GM12865 (cell line): ENCODE measurements at regions not wholly inside any gene's neighbourhood (a gene's known extent, or its start where the extent isn't known, plus 50 kb on each side); places are given as distances from the start of the nearest gene placed in this dataset.

Experiments used
- DNase-seq: peaks from one replicate; pipeline ENCODE4 v3.0.0; 2010; ENCODE audit warnings: low read depth
- H3K4me3 ChIP-seq: 2 replicates; pipeline ENCODE4 v1.5.1; 2011; ENCODE audit warnings: mild to moderate bottlenecking, low read depth, low read length, control low read depth
- CTCF ChIP-seq: IDR thresholded peaks from 2 replicates; pipeline ENCODE4 v1.5.1; 2011; ENCODE audit warnings: low read length, control low read depth, low read depth, inconsistent platforms; ENCODE audit not compliant: insufficient read depth; ENCODE audit errors: missing control alignments

GRCh38 chr6:100116411-100117194, 122.6 kb upstream of the MCHR2 start:
- TF ChIP-seq CTCF: peak; percentile 47
- peak; percentile 71 for DNase-seq
- no peak overlapping the region for H3K4me3 ChIP-seq

- DNase-seq: no peak
- no peak for TF ChIP-seq CTCF
Measured at GRCh38 chr6:100115407-100116101, 121.5 kb upstream of the MCHR2 start.

GRCh38 chr6:100112855-100113508, 119.0 kb upstream of the MCHR2 start:
- no peak for DNase-seq
- H3K4me3 ChIP-seq: no peak overlapping the region

More at GRCh38 chr6:100115407-100116101, 121.5 kb upstream of the MCHR2 start:
- H3K4me3 ChIP-seq: no peak overlapping the region

GRCh38 chr6:100105919-100106529, 112.0 kb upstream of the MCHR2 start:
- H3K4me3 ChIP-seq: no peak overlapping the region
- TF ChIP-seq CTCF: no peak
- DNase-seq: no peak

More at GRCh38 chr6:100112855-100113508, 119.0 kb upstream of the MCHR2 start:
- no peak for TF ChIP-seq CTCF

- no peak overlapping the region for H3K4me3 ChIP-seq
- DNase-seq: no peak
- no peak for TF ChIP-seq CTCF
Measured at GRCh38 chr6:100105138-100105537, 111.1 kb upstream of the MCHR2 start.

- H3K4me3 ChIP-seq: no peak overlapping the region
- TF ChIP-seq CTCF: no peak
- DNase-seq: no peak
Measured at GRCh38 chr6:100103931-100104330, 109.9 kb upstream of the MCHR2 start.
